Caco-2 (cell line): ENCODE measurements at regions not wholly inside any gene's neighbourhood (a gene's known extent, or its start where the extent isn't known, plus 50 kb on each side); places are given as distances from the start of the nearest gene placed in this dataset.

ENCODE experiments used
- BruUV-seq: library from RNA; stranded (reverse); fragments of 400-500 nt; replicated peaks from 2 replicates; lab custom pipeline; 2021; lab: Mats Ljungman, UMichigan
- CTCF ChIA-PET: fragments of 300-600 bp; sonication (Branson Sonifier 250); formaldehyde crosslinking; loops from one replicate; lab custom pipeline; 2022; ENCODE audit warnings: antibody characterized with exemption; lab: Charles Lee
- POLR2A ChIA-PET: fragments of 300-600 bp; sonication (Branson Sonifier 250); formaldehyde crosslinking; loops from one replicate; lab custom pipeline; 2022; ENCODE audit warnings: antibody characterized with exemption; lab: Charles Lee
- DNase-seq, 2 experiments: peaks; one replicate each; pipeline versions ENCODE4 v3.0.0 to v3.0.0-alpha.2; 2020 to 2022
- H3K27me3 ChIP-seq: replicated peaks from 2 replicates; pipeline ENCODE4 v1.6.0; 2011; ENCODE audit warnings: low read length; ENCODE audit not compliant: control insufficient read depth, insufficient read depth
- H3K36me3 ChIP-seq: 2 replicates; pipeline ENCODE4 v1.5.1; 2011; ENCODE audit warnings: low read length; ENCODE audit not compliant: control insufficient read depth, insufficient read depth
- H3K4me1 ChIP-seq: fragments of 250-450 bp; sonication (Bioruptor Pico); 2 replicates; pipeline ENCODE4 v1.5.1; 2020; ENCODE audit warnings: mild to moderate bottlenecking
- H3K4me3 ChIP-seq: 2 replicates; pipeline ENCODE4 v1.5.1; 2011; ENCODE audit warnings: low read depth, mild to moderate bottlenecking, control low read depth, low read length
- H3K9me3 ChIP-seq: fragments of 250-450 bp; sonication (Bioruptor Pico); 2 replicates; pipeline ENCODE4 v1.5.1; 2020; ENCODE audit warnings: mild to moderate bottlenecking, moderate library complexity
- H3K27ac Mint-ChIP-seq: one replicate; pipeline ENCODE4 v1.8.0; 2022; ENCODE audit warnings: mixed read lengths; ENCODE audit not compliant: unreplicated experiment
- H3K27me3 Mint-ChIP-seq: one replicate; pipeline ENCODE4 v1.8.0; 2022; ENCODE audit warnings: mixed read lengths; ENCODE audit not compliant: insufficient read depth, unreplicated experiment
- H3K36me3 Mint-ChIP-seq: one replicate; pipeline ENCODE4 v1.8.0; 2022; ENCODE audit warnings: mild to moderate bottlenecking, mixed read lengths; ENCODE audit not compliant: insufficient read depth, unreplicated experiment
- H3K4me1 Mint-ChIP-seq: one replicate; pipeline ENCODE4 v1.8.0; 2022; ENCODE audit warnings: low read depth, mixed read lengths; ENCODE audit not compliant: unreplicated experiment
- H3K4me3 Mint-ChIP-seq: one replicate; pipeline ENCODE4 v1.8.0; 2022; ENCODE audit warnings: mild to moderate bottlenecking, moderate library complexity, mixed read lengths; ENCODE audit not compliant: unreplicated experiment
- H3K9me3 Mint-ChIP-seq: one replicate; pipeline ENCODE4 v1.8.0; 2022; ENCODE audit warnings: mixed read lengths; ENCODE audit not compliant: unreplicated experiment
- intact Hi-C: fragments of 100-400 bp; cut with micrococcal nuclease; formaldehyde crosslinking; loops from one replicate; pipeline ENCODE4 v1.10.0; 2022; ENCODE audit not compliant: unreplicated experiment
- TF ChIP-seq, protein P1 (sequence below), 2 experiments: fragments of 200-600 bp in 1 of 2; IDR thresholded peaks; 1 replicate in 1 of 2; 2 replicates in 1 of 2; pipeline versions ENCODE4 v1.5.1 to v1.8.0; 2011 to 2022; ENCODE audit warnings: antibody characterized with exemption in 1 of 2, control low read depth in 1 of 2, inconsistent platforms in 1 of 2, low read depth in 1 of 2, low read length in 1 of 2, mild to moderate bottlenecking in 1 of 2, moderate library complexity in 1 of 2; ENCODE audit not compliant: insufficient read depth in 1 of 2, severe bottlenecking in 1 of 2, unreplicated experiment in 1 of 2

DNA sequence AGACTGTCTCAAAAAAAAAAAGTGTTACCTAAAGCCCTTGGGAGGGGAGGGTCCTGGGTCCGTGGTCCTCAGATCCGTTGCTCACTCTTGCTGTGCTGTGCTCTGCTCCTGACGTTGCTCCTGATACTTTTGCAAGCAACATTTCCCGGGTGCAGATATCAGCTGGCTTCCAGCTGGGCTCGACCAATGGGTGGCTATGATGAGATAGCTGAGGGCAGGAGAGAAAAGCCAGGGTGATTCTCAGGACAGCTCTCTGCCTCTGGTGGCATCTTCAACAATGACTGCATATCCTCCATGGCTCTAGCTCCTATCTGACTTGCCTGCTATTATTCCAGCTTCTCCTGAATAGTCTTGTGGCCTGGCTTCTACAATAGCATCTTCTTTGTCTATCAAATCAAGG is 134.5 kb downstream of the RPS12 start:
- H3K9me3 ChIP-seq: no peaks in the 10 kb centered on the region
- Mint-ChIP-seq H3K4me3 (no peak overlapping the region), H3K9me3 (no peaks in the 10 kb centered on the region), H3K36me3 (no peaks in the 10 kb centered on the region), H3K4me1 (no peaks in the 10 kb centered on the region), H3K27me3 (peaks cover 4% of the 10 kb centered on the region), H3K27ac (no peak overlapping the region)
- intact Hi-C loops: no loop called here
- no peaks in the 10 kb centered on the region for H3K36me3 ChIP-seq
- CTCF ChIA-PET: no interaction called here
- TF ChIP-seq, protein P1, sequence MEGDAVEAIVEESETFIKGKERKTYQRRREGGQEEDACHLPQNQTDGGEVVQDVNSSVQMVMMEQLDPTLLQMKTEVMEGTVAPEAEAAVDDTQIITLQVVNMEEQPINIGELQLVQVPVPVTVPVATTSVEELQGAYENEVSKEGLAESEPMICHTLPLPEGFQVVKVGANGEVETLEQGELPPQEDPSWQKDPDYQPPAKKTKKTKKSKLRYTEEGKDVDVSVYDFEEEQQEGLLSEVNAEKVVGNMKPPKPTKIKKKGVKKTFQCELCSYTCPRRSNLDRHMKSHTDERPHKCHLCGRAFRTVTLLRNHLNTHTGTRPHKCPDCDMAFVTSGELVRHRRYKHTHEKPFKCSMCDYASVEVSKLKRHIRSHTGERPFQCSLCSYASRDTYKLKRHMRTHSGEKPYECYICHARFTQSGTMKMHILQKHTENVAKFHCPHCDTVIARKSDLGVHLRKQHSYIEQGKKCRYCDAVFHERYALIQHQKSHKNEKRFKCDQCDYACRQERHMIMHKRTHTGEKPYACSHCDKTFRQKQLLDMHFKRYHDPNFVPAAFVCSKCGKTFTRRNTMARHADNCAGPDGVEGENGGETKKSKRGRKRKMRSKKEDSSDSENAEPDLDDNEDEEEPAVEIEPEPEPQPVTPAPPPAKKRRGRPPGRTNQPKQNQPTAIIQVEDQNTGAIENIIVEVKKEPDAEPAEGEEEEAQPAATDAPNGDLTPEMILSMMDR (IDR thresholded peaks at IDR 0.05; ENCODE audit: insufficient read depth in 1 of 2, low read depth in 1 of 2, low read length in 1 of 2, severe bottlenecking in 1 of 2, unreplicated experiment in 1 of 2): no peak
- no peak overlapping the region for H3K4me3 ChIP-seq
- POLR2A ChIA-PET: no interaction called here
- H3K27me3 ChIP-seq: no peaks in the 10 kb centered on the region
- no peaks in the 10 kb centered on the region for H3K4me1 ChIP-seq
- no peak for DNase-seq
- BruUV-seq: no TSS peak

DNA sequence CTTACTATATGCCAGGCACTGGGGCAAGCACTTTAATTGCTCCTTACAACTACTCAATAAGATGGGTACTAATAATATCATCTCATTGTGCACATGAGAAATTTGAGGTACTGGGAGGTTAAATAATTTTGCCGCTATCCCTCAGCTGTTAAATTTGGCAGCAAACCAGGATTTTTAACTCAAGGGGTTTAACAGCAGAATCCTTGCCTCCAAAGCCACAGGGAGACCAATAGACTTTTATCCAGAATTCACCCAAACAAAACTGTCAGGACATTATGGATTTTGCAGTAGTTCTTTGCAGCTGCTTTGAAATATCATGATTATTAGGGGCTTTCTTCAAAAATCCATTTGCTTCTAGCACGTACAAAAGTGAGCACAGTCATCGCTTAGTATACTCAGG is 136.2 kb downstream of the RPS12 start:
- TF ChIP-seq, protein P1 (IDR thresholded peaks at IDR 0.05; ENCODE audit: insufficient read depth in 1 of 2, low read depth in 1 of 2, low read length in 1 of 2, severe bottlenecking in 1 of 2, unreplicated experiment in 1 of 2): no peak
- Mint-ChIP-seq H3K36me3 (no peaks in the 10 kb centered on the region), H3K4me3 (no peak overlapping the region), H3K27me3 (no peaks in the 10 kb centered on the region), H3K27ac (no peak overlapping the region), H3K9me3 (no peaks in the 10 kb centered on the region), H3K4me1 (no peaks in the 10 kb centered on the region)
- ChIA-PET POLR2A (no interaction called here), CTCF (no interaction called here)
- H3K4me3 ChIP-seq: no peak overlapping the region
- BruUV-seq: no TSS peak
- H3K4me1 ChIP-seq: no peaks in the 10 kb centered on the region
- intact Hi-C loops: no loop called here
- no peak for DNase-seq
- H3K36me3 ChIP-seq: no peaks in the 10 kb centered on the region
- H3K27me3 ChIP-seq: no peaks in the 10 kb centered on the region
- H3K9me3 ChIP-seq: no peaks in the 10 kb centered on the region

DNA sequence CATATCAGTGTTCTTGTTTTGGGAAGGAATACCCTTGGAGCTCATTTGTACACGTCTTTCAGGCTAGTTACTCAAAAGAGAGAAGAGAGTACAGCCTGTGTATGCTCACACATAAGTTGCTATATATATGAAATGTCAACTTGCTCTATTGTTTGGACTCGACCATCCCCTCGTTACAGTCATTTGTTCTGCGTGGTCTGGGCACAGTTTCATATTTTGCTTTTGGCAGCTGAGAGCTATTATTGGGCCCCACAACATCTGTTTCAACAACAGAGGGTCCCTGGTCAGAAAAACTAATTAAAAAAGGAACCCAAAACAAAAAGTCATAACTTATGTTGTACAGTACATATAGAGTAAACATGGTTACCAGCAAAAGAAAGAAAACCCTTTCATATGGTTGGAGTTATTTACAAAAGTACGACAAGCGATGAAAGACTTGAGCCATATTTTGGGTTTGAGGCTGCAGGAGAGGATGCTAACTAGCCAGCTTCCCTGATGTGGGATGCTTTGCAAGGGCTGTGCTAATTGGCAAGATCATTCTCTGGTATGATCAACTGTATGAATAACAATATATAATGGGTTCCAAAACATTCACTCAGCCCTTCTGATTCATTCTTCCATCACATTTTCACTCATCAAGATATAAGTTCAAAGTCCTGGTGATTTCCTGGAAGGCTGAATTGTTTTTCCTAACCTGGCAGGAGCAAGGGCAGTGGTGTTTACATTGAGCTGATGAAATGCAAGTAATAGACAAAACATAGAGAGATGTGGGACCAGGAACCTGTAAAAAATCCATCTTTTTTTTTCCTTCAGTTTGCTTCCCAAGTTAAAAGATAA is 137.9 kb downstream of the RPS12 start:
- POLR2A ChIA-PET: no interaction called here
- no peak for DNase-seq
- CTCF ChIA-PET: no interaction called here
- TF ChIP-seq, protein P1 (IDR thresholded peaks at IDR 0.05; ENCODE audit: insufficient read depth in 1 of 2, low read depth in 1 of 2, low read length in 1 of 2, severe bottlenecking in 1 of 2, unreplicated experiment in 1 of 2): no peak
- H3K4me3 Mint-ChIP-seq: no peak overlapping the region
- H3K4me3 ChIP-seq: no peak overlapping the region
- no peaks in the 10 kb centered on the region for H3K9me3 ChIP-seq
- no peaks in the 10 kb centered on the region for H3K9me3 Mint-ChIP-seq
- intact Hi-C loops: no loop called here
- H3K36me3 Mint-ChIP-seq: no peaks in the 10 kb centered on the region
- no peaks in the 10 kb centered on the region for H3K36me3 ChIP-seq
- H3K4me1 Mint-ChIP-seq: no peaks in the 10 kb centered on the region
- no peaks in the 10 kb centered on the region for H3K4me1 ChIP-seq
- no peak overlapping the region for H3K27ac Mint-ChIP-seq
- no TSS peak for BruUV-seq
- H3K27me3 Mint-ChIP-seq: no peaks in the 10 kb centered on the region
- no peaks in the 10 kb centered on the region for H3K27me3 ChIP-seq
